CD14-positive monocyte (primary cell): ENCODE measurements at regions not wholly inside any gene's neighbourhood (a gene's known extent, or its start where the extent isn't known, plus 50 kb on each side); places are given as distances from the start of the nearest gene placed in this dataset.

ENCODE experiments used
- DNase-seq, 3 donors: peaks; one replicate each; pipeline ENCODE4 v3.0.0-alpha.2; 2011 to 2022
- H2AFZ ChIP-seq: 2 replicates; pipeline ENCODE4 v1.6.0; 2012; ENCODE audit warnings: mild to moderate bottlenecking, low read depth, low read length, inconsistent platforms; ENCODE audit not compliant: insufficient read depth, poor library complexity, severe bottlenecking
- H3K27ac ChIP-seq, 2 donors: 1 replicate in 1 of 2; 2 replicates in 1 of 2; pipeline ENCODE4 v1.5.1; 2012 to 2013; ENCODE audit warnings: low read length in 2 of 2, control low read depth in 1 of 2, inconsistent platforms in 1 of 2, low read depth in 1 of 2, mild to moderate bottlenecking in 1 of 2
- H3K27me3 ChIP-seq, 2 donors: one replicate each; pipeline versions ENCODE4 v1.6.0 to v1.6.1; 2011 to 2013; ENCODE audit warnings: low read length in 2 of 2; ENCODE audit not compliant: control insufficient read depth in 2 of 2, insufficient read depth in 2 of 2
- H3K36me3 ChIP-seq, 2 donors: replicated peaks in 1 of 2; 1 replicate in 1 of 2; 2 replicates in 1 of 2; pipeline versions ENCODE4 v1.5.1 to v1.6.1; 2012 to 2013; ENCODE audit warnings: low read length in 2 of 2, control low read depth in 1 of 2, inconsistent platforms in 1 of 2, mild to moderate bottlenecking in 1 of 2; ENCODE audit not compliant: insufficient read depth in 2 of 2, control insufficient read depth in 1 of 2
- H3K4me1 ChIP-seq, 2 donors: 1 replicate in 1 of 2; 2 replicates in 1 of 2; pipeline versions ENCODE4 v1.5.1 to v1.6.1; 2012 to 2013; ENCODE audit warnings: low read length in 2 of 2, control low read depth in 1 of 2, inconsistent platforms in 1 of 2, mild to moderate bottlenecking in 1 of 2, moderate library complexity in 1 of 2; ENCODE audit not compliant: insufficient read depth in 2 of 2, control insufficient read depth in 1 of 2
- H3K4me2 ChIP-seq: replicated peaks from 2 replicates; pipeline ENCODE3; 2012; ENCODE audit warnings: low read length, moderate library complexity, mild to moderate bottlenecking; ENCODE audit not compliant: poor library complexity, severe bottlenecking; ENCODE audit errors: extremely low read depth
- H3K4me3 ChIP-seq, 3 experiments: fragments of 200-600 bp in 1 of 3; sonication (generic) in 1 of 3; replicated peaks in 1 of 3; 1 replicate in 2 of 3; 2 replicates in 1 of 3; pipeline ENCODE4 v1.5.1; 2011 to 2013; ENCODE audit warnings: low read length in 3 of 3, mild to moderate bottlenecking in 3 of 3, control low read depth in 2 of 3, low read depth in 2 of 3, inconsistent platforms in 1 of 3, moderate library complexity in 1 of 3
- H3K79me2 ChIP-seq: 2 replicates; pipeline ENCODE4 v1.6.0; 2012; ENCODE audit warnings: mild to moderate bottlenecking, control low read depth, inconsistent platforms, low read length, moderate library complexity; ENCODE audit not compliant: insufficient read depth
- H3K9ac ChIP-seq: 2 replicates; pipeline ENCODE4 v1.6.0; 2017; ENCODE audit warnings: low read length, mild to moderate bottlenecking; ENCODE audit not compliant: insufficient read depth, poor library complexity, severe bottlenecking
- H3K9me3 ChIP-seq, 2 donors: replicated peaks in 1 of 2; 1 replicate in 1 of 2; 2 replicates in 1 of 2; pipeline versions ENCODE4 v1.5.1 to v1.6.1; 2012 to 2013; ENCODE audit warnings: low read length in 2 of 2, control low read depth in 1 of 2; ENCODE audit not compliant: control insufficient read depth in 1 of 2, insufficient read depth in 1 of 2
- H4K20me1 ChIP-seq: 2 replicates; pipeline ENCODE4 v1.6.0; 2012; ENCODE audit warnings: mild to moderate bottlenecking, low read length, control low read depth, moderate library complexity; ENCODE audit not compliant: insufficient read depth
- H3K27ac Mint-ChIP-seq, 7 donors: one replicate each; pipeline ENCODE4 v1.8.0; 2020; ENCODE audit warnings: mild to moderate bottlenecking in 7 of 7, mixed read lengths in 7 of 7, moderate library complexity in 6 of 7, inconsistent platforms in 2 of 7
- H3K27me3 Mint-ChIP-seq, 3 donors: one replicate each; pipeline ENCODE4 v1.8.0; 2021 to 2022; ENCODE audit warnings: low read depth in 3 of 3, mild to moderate bottlenecking in 3 of 3, mixed read lengths in 3 of 3, moderate library complexity in 3 of 3, inconsistent platforms in 1 of 3
- H3K36me3 Mint-ChIP-seq, 2 donors: one replicate each; pipeline ENCODE4 v1.8.0; 2020; ENCODE audit warnings: mixed read lengths in 2 of 2, inconsistent platforms in 1 of 2, mild to moderate bottlenecking in 1 of 2
- H3K4me1 Mint-ChIP-seq: one replicate; pipeline ENCODE4 v1.8.0; 2020; ENCODE audit warnings: mild to moderate bottlenecking, mixed read lengths
- H3K4me3 Mint-ChIP-seq, 2 donors: one replicate each; pipeline ENCODE4 v1.8.0; 2020; ENCODE audit warnings: mild to moderate bottlenecking in 2 of 2, mixed read lengths in 2 of 2, moderate library complexity in 1 of 2
- H3K9me3 Mint-ChIP-seq, 7 donors: one replicate each; pipeline ENCODE4 v1.8.0; 2020 to 2022; ENCODE audit warnings: mixed read lengths in 7 of 7, mild to moderate bottlenecking in 6 of 7, moderate library complexity in 6 of 7, inconsistent platforms in 2 of 7
- CTCF ChIP-seq: fragments of 200-600 bp; IDR thresholded peaks from one replicate; pipeline ENCODE4 v1.8.0; 2022; ENCODE audit warnings: antibody characterized with exemption, mild to moderate bottlenecking
- WGBS: methylation state at CpG from one replicate; pipeline ENCODE4 v1.1.5; 2013; ENCODE audit warnings: missing lambda C conversion rate; ENCODE audit not compliant: insufficient coverage; 5-methylcytosine and 5-hydroxymethylcytosine counted together
- intact Hi-C, 2 donors: fragments of 100-400 bp; cut with micrococcal nuclease; formaldehyde crosslinking; loops; one replicate each; pipeline versions ENCODE4 v1.15.0 to v1.15.1; 2023

DNA sequence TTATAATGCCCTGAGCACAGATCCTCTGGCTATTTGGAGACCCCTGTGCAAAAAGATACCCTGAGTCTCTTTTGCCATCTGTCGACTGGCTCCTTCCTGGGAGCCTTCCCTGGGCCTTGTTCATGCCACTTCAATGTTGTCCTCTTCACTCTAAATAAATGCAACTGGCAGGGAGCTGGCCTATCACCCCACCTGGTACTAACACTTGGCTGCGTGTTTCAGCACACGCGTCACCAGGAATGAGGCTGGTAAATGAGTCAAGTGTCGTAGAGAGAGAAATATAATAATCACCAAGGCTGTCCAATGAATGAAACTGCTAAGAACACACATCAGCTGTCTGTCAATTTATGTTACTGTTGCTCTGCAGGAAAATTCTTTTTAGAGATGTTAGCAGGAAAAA, 374.6 kb upstream of the JARID2 start:
- Histone ChIP-seq H3K9ac (no peak overlapping the region), H2AFZ (no peak overlapping the region), H3K9me3 (no peaks in the 10 kb centered on the region), H4K20me1 (no peaks in the 10 kb centered on the region), H3K36me3 (no peaks in the 10 kb centered on the region), H3K4me3 (no peak overlapping the region), H3K79me2 (no peaks in the 10 kb centered on the region), H3K27ac (no peak overlapping the region), H3K4me2 (no peak overlapping the region), H3K4me1 (peaks cover 61 to 64% of the 10 kb centered on the region in 2 donors), H3K27me3 (no peaks in the 10 kb centered on the region)
- intact Hi-C loops, result loop anchor here in 1 of 2 donors (10.0 kb wide), 1 partner anchor 194 kb away; no protein-coding TSS in a partner anchor
- H3K4me1 Mint-ChIP-seq, result peaks cover 83% of the 10 kb centered on the region
- peaks cover 0 to 2% (median 0%) of the 10 kb centered on the region in 7 donors for H3K9me3 Mint-ChIP-seq
- peak overlapping the region in 1 of 7 donors; percentile 12 for H3K27ac Mint-ChIP-seq
- peaks cover 13 to 16% of the 10 kb centered on the region in 2 donors for H3K36me3 Mint-ChIP-seq
- no peak for TF ChIP-seq CTCF
- no peak for DNase-seq
- peaks cover 0 to 2% (median 0%) of the 10 kb centered on the region in 3 donors for H3K27me3 Mint-ChIP-seq
- WGBS, result no CpG with 5 or more reads among the region's 5 CpGs
- no peak overlapping the region for H3K4me3 Mint-ChIP-seq

GRCh38 chr6:14873101-14873500, 372.8 kb upstream of the JARID2 start:
- peaks cover 0 to 2% (median 0%) of the 10 kb centered on the region in 3 donors for H3K27me3 Mint-ChIP-seq
- 83% methylated on average over 1 of the region's 2 CpGs for WGBS
- peak in 1 of 3 donors; percentile 29 for DNase-seq
- Histone ChIP-seq H3K27ac (peak overlapping the region; percentile 80 to 99), H2AFZ (peak overlapping the region; percentile 67), H3K36me3 (no peaks in the 10 kb centered on the region), H3K4me2 (peak overlapping the region; percentile 35), H3K9me3 (no peaks in the 10 kb centered on the region), H3K27me3 (no peaks in the 10 kb centered on the region), H3K9ac (no peak overlapping the region), H3K4me1 (peaks cover 60 to 64% of the 10 kb centered on the region in 2 donors), H3K79me2 (no peaks in the 10 kb centered on the region), H4K20me1 (no peaks in the 10 kb centered on the region), H3K4me3 (peak overlapping the region in 1 of 3 experiments; percentile 12)
- peaks cover 20% of the 10 kb centered on the region in 2 donors for H3K36me3 Mint-ChIP-seq
- H3K9me3 Mint-ChIP-seq, result peaks cover 0 to 6% (median 0%) of the 10 kb centered on the region in 7 donors
- peak overlapping the region; percentile 91 to 100 (median 94) for H3K27ac Mint-ChIP-seq
- peaks cover 82% of the 10 kb centered on the region for H3K4me1 Mint-ChIP-seq
- H3K4me3 Mint-ChIP-seq, result peak overlapping the region in 1 of 2 donors; percentile 30
- intact Hi-C loops, result loop anchor here in 1 of 2 donors (10.0 kb wide), 1 partner anchor 192 kb away; no protein-coding TSS in a partner anchor
- no peak for TF ChIP-seq CTCF
